ENCODE measurements at regions not wholly inside any gene's neighbourhood (a gene's known extent, or its start where the extent isn't known, plus 50 kb on each side); places are given as distances from the start of the nearest gene placed in this dataset.

GRCh38 chr20:11158589-11158988 lies 484.8 kb upstream of the JAG1 start:
- TF ChIP-seq CTCF (IDR thresholded peaks at IDR 0.05) (no peak), POLR2A (IDR thresholded peaks at IDR 0.05) (no peak)

Measured in Peyer's patch (tissue), 4 donors.